ENCODE measurements at regions not wholly inside any gene's neighbourhood (a gene's known extent, or its start where the extent isn't known, plus 50 kb on each side); places are given as distances from the start of the nearest gene placed in this dataset.

- no peaks in the 10 kb centered on the region for H3K36me3 ChIP-seq (ENCODE audit: insufficient read depth, low read length)
- no peaks in the 10 kb centered on the region for H3K9me3 ChIP-seq (ENCODE audit: low read depth, low read length)
- no peak overlapping the region for H3K4me3 ChIP-seq
Observed at GRCh38 chr5:58081435-58081834, 378.5 kb downstream of the PLK2 start.

GRCh38 chr5:58080573-58080972 lies 379.3 kb downstream of the PLK2 start:
- DNase-seq (ENCODE audit: low read depth, low spot score), result no peak
- TF ChIP-seq FOXP2 (optimal IDR thresholded peaks at IDR 0.05; ENCODE audit: control extremely low read depth, extremely low read length, insufficient read depth) (no peak), EZH2 (IDR thresholded peaks at IDR 0.05) (no peak), POLR2AphosphoS5 (IDR thresholded peaks at IDR 0.05; ENCODE audit: borderline replicate concordance, low read depth, low read length) (no peak)
- no peaks in the 10 kb centered on the region for H3K36me3 ChIP-seq (ENCODE audit: insufficient read depth, low read length)
- no peak overlapping the region for H3K4me3 ChIP-seq
- H3K9ac ChIP-seq (ENCODE audit: insufficient read length), result no peak overlapping the region
- no peak overlapping the region for H3K27ac ChIP-seq
- no peaks in the 10 kb centered on the region for H3K9me3 ChIP-seq (ENCODE audit: low read depth, low read length)

More at GRCh38 chr5:58081435-58081834, 378.5 kb downstream of the PLK2 start:
- Histone ChIP-seq H3K9ac (ENCODE audit: insufficient read length) (no peak overlapping the region), H3K27ac (no peak overlapping the region)
- TF ChIP-seq EZH2 (IDR thresholded peaks at IDR 0.05) (no peak), POLR2AphosphoS5 (IDR thresholded peaks at IDR 0.05; ENCODE audit: borderline replicate concordance, low read depth, low read length) (no peak), FOXP2 (optimal IDR thresholded peaks at IDR 0.05; ENCODE audit: control extremely low read depth, extremely low read length, insufficient read depth) (no peak)
- no peak for DNase-seq (ENCODE audit: low read depth, low spot score)

GRCh38 chr5:58077966-58078365 lies 381.9 kb downstream of the PLK2 start:
- H3K9me3 ChIP-seq (ENCODE audit: low read depth, low read length), result no peaks in the 10 kb centered on the region
- H3K27ac ChIP-seq, result no peak overlapping the region
- H3K4me3 ChIP-seq, result no peak overlapping the region
- TF ChIP-seq FOXP2 (optimal IDR thresholded peaks at IDR 0.05; ENCODE audit: control extremely low read depth, extremely low read length, insufficient read depth) (no peak), POLR2AphosphoS5 (IDR thresholded peaks at IDR 0.05; ENCODE audit: borderline replicate concordance, low read depth, low read length) (no peak), EZH2 (IDR thresholded peaks at IDR 0.05) (no peak)
- H3K36me3 ChIP-seq (ENCODE audit: insufficient read depth, low read length), result no peaks in the 10 kb centered on the region
- H3K9ac ChIP-seq (ENCODE audit: insufficient read length), result no peak overlapping the region
- no peak for DNase-seq (ENCODE audit: low read depth, low spot score)

GRCh38 chr5:58077416-58077815 lies 382.5 kb downstream of the PLK2 start:
- Histone ChIP-seq H3K9ac (ENCODE audit: insufficient read length) (no peak overlapping the region), H3K27ac (no peak overlapping the region), H3K36me3 (ENCODE audit: insufficient read depth, low read length) (no peaks in the 10 kb centered on the region), H3K9me3 (ENCODE audit: low read depth, low read length) (no peaks in the 10 kb centered on the region), H3K4me3 (no peak overlapping the region)
- TF ChIP-seq FOXP2 (optimal IDR thresholded peaks at IDR 0.05; ENCODE audit: control extremely low read depth, extremely low read length, insufficient read depth) (no peak), EZH2 (IDR thresholded peaks at IDR 0.05) (no peak), POLR2AphosphoS5 (IDR thresholded peaks at IDR 0.05; ENCODE audit: borderline replicate concordance, low read depth, low read length) (no peak)
- no peak for DNase-seq (ENCODE audit: low read depth, low spot score)

GRCh38 chr5:58076483-58077257 lies 383.2 kb downstream of the PLK2 start:
- H3K9me3 ChIP-seq (ENCODE audit: low read depth, low read length), result no peaks in the 10 kb centered on the region
- TF ChIP-seq EZH2 (IDR thresholded peaks at IDR 0.05) (no peak), FOXP2 (optimal IDR thresholded peaks at IDR 0.05; ENCODE audit: control extremely low read depth, extremely low read length, insufficient read depth) (no peak), POLR2AphosphoS5 (IDR thresholded peaks at IDR 0.05; ENCODE audit: borderline replicate concordance, low read depth, low read length) (no peak)
- H3K9ac ChIP-seq (ENCODE audit: insufficient read length), result no peak overlapping the region
- no peak for DNase-seq (ENCODE audit: low read depth, low spot score)
- no peak overlapping the region for H3K4me3 ChIP-seq
- no peak overlapping the region for H3K27ac ChIP-seq
- no peaks in the 10 kb centered on the region for H3K36me3 ChIP-seq (ENCODE audit: insufficient read depth, low read length)

GRCh38 chr5:58075907-58076306 lies 384.0 kb downstream of the PLK2 start:
- DNase-seq (ENCODE audit: low read depth, low spot score), result no peak
- TF ChIP-seq POLR2AphosphoS5 (IDR thresholded peaks at IDR 0.05; ENCODE audit: borderline replicate concordance, low read depth, low read length), result no peak
- no peak for TF ChIP-seq FOXP2 (optimal IDR thresholded peaks at IDR 0.05; ENCODE audit: control extremely low read depth, extremely low read length, insufficient read depth)
- Histone ChIP-seq H3K27ac (no peak overlapping the region), H3K36me3 (ENCODE audit: insufficient read depth, low read length) (no peaks in the 10 kb centered on the region), H3K9me3 (ENCODE audit: low read depth, low read length) (no peaks in the 10 kb centered on the region), H3K9ac (ENCODE audit: insufficient read length) (no peak overlapping the region), H3K4me3 (no peak overlapping the region)

- H3K9me3 ChIP-seq (ENCODE audit: low read depth, low read length), result no peaks in the 10 kb centered on the region
- H3K36me3 ChIP-seq (ENCODE audit: insufficient read depth, low read length), result no peaks in the 10 kb centered on the region
- H3K4me3 ChIP-seq, result no peak overlapping the region
- H3K9ac ChIP-seq (ENCODE audit: insufficient read length), result no peak overlapping the region
- DNase-seq (ENCODE audit: low read depth, low spot score), result no peak
- H3K27ac ChIP-seq, result no peak overlapping the region
- no peak for TF ChIP-seq FOXP2 (optimal IDR thresholded peaks at IDR 0.05; ENCODE audit: control extremely low read depth, extremely low read length, insufficient read depth)
- TF ChIP-seq POLR2AphosphoS5 (IDR thresholded peaks at IDR 0.05; ENCODE audit: borderline replicate concordance, low read depth, low read length), result no peak
- no peak for TF ChIP-seq EZH2 (IDR thresholded peaks at IDR 0.05)
Observed at GRCh38 chr5:58074717-58075116, 385.2 kb downstream of the PLK2 start.

GRCh38 chr5:58074222-58074621 lies 385.7 kb downstream of the PLK2 start:
- Histone ChIP-seq H3K27ac (no peak overlapping the region), H3K36me3 (ENCODE audit: insufficient read depth, low read length) (no peaks in the 10 kb centered on the region), H3K9ac (ENCODE audit: insufficient read length) (no peak overlapping the region), H3K9me3 (ENCODE audit: low read depth, low read length) (no peaks in the 10 kb centered on the region), H3K4me3 (no peak overlapping the region)
- TF ChIP-seq FOXP2 (optimal IDR thresholded peaks at IDR 0.05; ENCODE audit: control extremely low read depth, extremely low read length, insufficient read depth) (no peak), POLR2AphosphoS5 (IDR thresholded peaks at IDR 0.05; ENCODE audit: borderline replicate concordance, low read depth, low read length) (no peak), EZH2 (IDR thresholded peaks at IDR 0.05) (no peak)
- no peak for DNase-seq (ENCODE audit: low read depth, low spot score)

- H3K9me3 ChIP-seq (ENCODE audit: low read depth, low read length), result no peaks in the 10 kb centered on the region
- no peak overlapping the region for H3K27ac ChIP-seq
- no peak overlapping the region for H3K9ac ChIP-seq (ENCODE audit: insufficient read length)
- TF ChIP-seq POLR2AphosphoS5 (IDR thresholded peaks at IDR 0.05; ENCODE audit: borderline replicate concordance, low read depth, low read length) (no peak), FOXP2 (optimal IDR thresholded peaks at IDR 0.05; ENCODE audit: control extremely low read depth, extremely low read length, insufficient read depth) (no peak), EZH2 (IDR thresholded peaks at IDR 0.05) (no peak)
- no peaks in the 10 kb centered on the region for H3K36me3 ChIP-seq (ENCODE audit: insufficient read depth, low read length)
- no peak overlapping the region for H3K4me3 ChIP-seq
- DNase-seq (ENCODE audit: low read depth, low spot score), result no peak
Observed at GRCh38 chr5:58073243-58073642, 386.6 kb downstream of the PLK2 start.

All from SK-N-MC (cell line).